HepG2 (cell line): ENCODE measurements at regions not wholly inside any gene's neighbourhood (a gene's known extent, or its start where the extent isn't known, plus 50 kb on each side); places are given as distances from the start of the nearest gene placed in this dataset.

Experiments used
- ATAC-seq: fragments of 200-7000 bp; cut with Tn5 transposase; 3 replicates; pipeline ENCODE4 v1.9.1; 2020; ENCODE audit warnings: mild to moderate bottlenecking, moderate library complexity
- BruUV-seq: library from RNA; stranded (reverse); fragments of 400-500 nt; replicated peaks from 2 replicates; lab custom pipeline; 2021; lab: Mats Ljungman, UMichigan
- CTCF ChIA-PET: fragments of 300-600 bp; formaldehyde crosslinking; extraction: SDS; loops from one replicate; lab custom pipeline; 2021; ENCODE audit warnings: low total read pairs, inconsistent platforms, low intra/inter-chr PET ratio; lab: Yijun Ruan, JAX
- POLR2A ChIA-PET: fragments of 350-600 bp; sonication (Branson Sonifier 250); formaldehyde crosslinking; loops from one replicate; lab custom pipeline; 2020; ENCODE audit warnings: antibody characterized with exemption, inconsistent platforms; lab: Yijun Ruan, JAX
- DNase-seq: peaks from one replicate; pipeline ENCODE4 v3.0.0-alpha.2; 2015; ENCODE audit warnings: low spot score
- FAIRE-seq: peaks from 3 replicates; lab custom pipeline; 2011; peaks lifted over from hg19 to GRCh38; lab: Jason Lieb, UNC
- H2AFZ ChIP-seq: one replicate; pipeline ENCODE4 v1.6.1; 2011; ENCODE audit warnings: low read length, inconsistent platforms
- H3K27ac ChIP-seq: fragments of 300-600 bp; 3 replicates; pipeline ENCODE4 v1.8.0; 2011; ENCODE audit warnings: mixed run types, mild to moderate bottlenecking, mixed read lengths, low read length, inconsistent platforms; ENCODE audit not compliant: insufficient read depth; ENCODE audit errors: extremely low read length
- H3K27me3 ChIP-seq, 2 experiments: fragments of 200-600 bp in 1 of 2; 2 replicates in 1 of 2; 3 replicates in 1 of 2; pipeline versions ENCODE4 v1.6.0 to v1.8.0; 2011; ENCODE audit warnings: low read length in 2 of 2, mild to moderate bottlenecking in 2 of 2, moderate library complexity in 2 of 2, inconsistent platforms in 1 of 2; ENCODE audit not compliant: insufficient read depth in 2 of 2, control insufficient read depth in 1 of 2
- H3K36me3 ChIP-seq, 2 experiments: fragments of 200-600 bp in 1 of 2; replicated peaks in 1 of 2; 2 replicates in 1 of 2; 3 replicates in 1 of 2; pipeline versions ENCODE4 v1.5.1 to v1.8.0; 2011; ENCODE audit warnings: low read length in 2 of 2, inconsistent platforms in 1 of 2; ENCODE audit not compliant: insufficient read depth in 2 of 2, control insufficient read depth in 1 of 2
- H3K4me1 ChIP-seq: 2 replicates; pipeline ENCODE4 v1.5.1; 2012; ENCODE audit warnings: low read length, inconsistent platforms; ENCODE audit not compliant: insufficient read depth
- H3K4me2 ChIP-seq: 2 replicates; pipeline ENCODE4 v1.6.0; 2011; ENCODE audit warnings: low read depth, low read length, inconsistent platforms
- H3K4me3 ChIP-seq, 3 experiments: fragments of 200-600 bp in 1 of 3; sonication (generic), shearing (Covaris generic) in 1 of 3; replicated peaks in 1 of 3; 2 replicates each; pipeline ENCODE4 v1.5.1; 2011 to 2016; ENCODE audit warnings: low read length in 3 of 3, inconsistent platforms in 2 of 3, low read depth in 2 of 3, mild to moderate bottlenecking in 2 of 3, control low read depth in 1 of 3, mixed read lengths in 1 of 3; ENCODE audit not compliant: insufficient read depth in 1 of 3
- H3K79me2 ChIP-seq: one replicate; pipeline ENCODE4 v1.6.1; 2011; ENCODE audit warnings: low read length, inconsistent platforms; ENCODE audit not compliant: insufficient read depth
- H3K9ac ChIP-seq: 2 replicates; pipeline ENCODE4 v1.6.0; 2011; ENCODE audit warnings: mild to moderate bottlenecking, low read depth, low read length, inconsistent platforms; ENCODE audit not compliant: insufficient read depth
- H3K9me3 ChIP-seq: 2 replicates; pipeline ENCODE4 v1.5.1; 2012; ENCODE audit warnings: mild to moderate bottlenecking, low read length
- H4K20me1 ChIP-seq: 2 replicates; pipeline ENCODE4 v1.6.0; 2011; ENCODE audit warnings: inconsistent platforms, mild to moderate bottlenecking, low read length, moderate library complexity; ENCODE audit not compliant: insufficient read depth
- ISX ChIP-seq: sonication (generic); formaldehyde crosslinking; conservative IDR thresholded peaks from 2 replicates; pipeline ENCODE4 v1.5.0; 2020; ENCODE audit warnings: missing genetic modification reagents
- RAD21 ChIP-seq: fragments of 450-650 bp; formaldehyde crosslinking; IDR thresholded peaks from 2 replicates; pipeline ENCODE4 v1.5.0; 2020; ENCODE audit warnings: mild to moderate bottlenecking
- TBP ChIP-seq: sonication (generic); formaldehyde crosslinking; IDR thresholded peaks from 2 replicates; pipeline ENCODE4 v1.5.0; 2020; ENCODE audit warnings: missing genetic modification reagents
- YY1 ChIP-seq: IDR thresholded peaks from 2 replicates; pipeline ENCODE4 v1.6.1; 2011; ENCODE audit warnings: low read length, low read depth, moderate library complexity, mild to moderate bottlenecking; ENCODE audit not compliant: insufficient read depth, insufficient replicate concordance
- ZBTB21 ChIP-seq: sonication (generic); formaldehyde crosslinking; IDR thresholded peaks from 2 replicates; pipeline ENCODE4 v1.4.0; 2020; ENCODE audit warnings: missing genetic modification reagents
- ZNF253 ChIP-seq: sonication (generic); formaldehyde crosslinking; IDR thresholded peaks from 2 replicates; pipeline ENCODE4 v1.8.0; 2022; ENCODE audit warnings: mild to moderate bottlenecking, missing genetic modification reagents, borderline replicate concordance
- ZNF639 ChIP-seq: conservative IDR thresholded peaks from 2 replicates; pipeline ENCODE4 v1.6.1; 2018; ENCODE audit warnings: missing genetic modification reagents
- WGBS: methylation state at CpG from one replicate; pipeline ENCODE4 v1.1.6; 2017; ENCODE audit warnings: low lambda C conversion rate; 5-methylcytosine and 5-hydroxymethylcytosine counted together
- in situ Hi-C: cut with HindIII; loops from 2 replicates; pipeline ENCODE4 v1.10.0; 2017; ENCODE audit warnings: low pct_unique_long_range_greater_than_20kb; ENCODE audit not compliant: extremely low pct_ligation_motif_present
- intact Hi-C: fragments of 100-400 bp; cut with micrococcal nuclease; formaldehyde crosslinking; loops from one replicate; pipeline ENCODE4 v1.10.0; 2022; ENCODE audit not compliant: unreplicated experiment
- TF ChIP-seq, protein P1 (sequence below): sonication (generic); formaldehyde crosslinking; IDR thresholded peaks from 2 replicates; pipeline ENCODE4 v1.4.0; 2020; ENCODE audit warnings: missing genetic modification reagents
- TF ChIP-seq, protein P2 (sequence below): IDR thresholded peaks from 2 replicates; pipeline ENCODE4 v1.6.1; 2012; ENCODE audit warnings: inconsistent platforms

DNA sequence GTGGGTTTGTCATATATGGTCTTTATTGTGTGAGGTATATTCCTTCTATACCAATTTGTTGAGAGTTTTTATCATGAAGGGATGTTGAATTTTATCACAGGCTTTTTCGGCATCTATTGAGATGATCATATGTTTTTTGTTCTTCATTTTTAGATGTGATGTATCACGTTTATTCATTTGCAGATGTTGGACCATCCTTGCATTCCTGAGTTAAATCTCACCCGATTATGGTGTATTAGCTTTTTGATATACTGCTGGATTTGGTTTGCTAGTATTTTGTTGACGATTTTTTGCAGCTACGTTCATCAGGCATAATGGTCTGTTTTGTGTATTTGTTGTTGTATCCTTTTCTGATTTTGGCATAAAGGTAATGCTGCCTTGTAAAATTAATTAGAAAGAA is 311.0 kb downstream of the PTEN start:
- no peaks in the 10 kb centered on the region for H3K9me3 ChIP-seq
- no peak for DNase-seq
- no peaks in the 10 kb centered on the region for H3K4me1 ChIP-seq
- TF ChIP-seq, protein P1, sequence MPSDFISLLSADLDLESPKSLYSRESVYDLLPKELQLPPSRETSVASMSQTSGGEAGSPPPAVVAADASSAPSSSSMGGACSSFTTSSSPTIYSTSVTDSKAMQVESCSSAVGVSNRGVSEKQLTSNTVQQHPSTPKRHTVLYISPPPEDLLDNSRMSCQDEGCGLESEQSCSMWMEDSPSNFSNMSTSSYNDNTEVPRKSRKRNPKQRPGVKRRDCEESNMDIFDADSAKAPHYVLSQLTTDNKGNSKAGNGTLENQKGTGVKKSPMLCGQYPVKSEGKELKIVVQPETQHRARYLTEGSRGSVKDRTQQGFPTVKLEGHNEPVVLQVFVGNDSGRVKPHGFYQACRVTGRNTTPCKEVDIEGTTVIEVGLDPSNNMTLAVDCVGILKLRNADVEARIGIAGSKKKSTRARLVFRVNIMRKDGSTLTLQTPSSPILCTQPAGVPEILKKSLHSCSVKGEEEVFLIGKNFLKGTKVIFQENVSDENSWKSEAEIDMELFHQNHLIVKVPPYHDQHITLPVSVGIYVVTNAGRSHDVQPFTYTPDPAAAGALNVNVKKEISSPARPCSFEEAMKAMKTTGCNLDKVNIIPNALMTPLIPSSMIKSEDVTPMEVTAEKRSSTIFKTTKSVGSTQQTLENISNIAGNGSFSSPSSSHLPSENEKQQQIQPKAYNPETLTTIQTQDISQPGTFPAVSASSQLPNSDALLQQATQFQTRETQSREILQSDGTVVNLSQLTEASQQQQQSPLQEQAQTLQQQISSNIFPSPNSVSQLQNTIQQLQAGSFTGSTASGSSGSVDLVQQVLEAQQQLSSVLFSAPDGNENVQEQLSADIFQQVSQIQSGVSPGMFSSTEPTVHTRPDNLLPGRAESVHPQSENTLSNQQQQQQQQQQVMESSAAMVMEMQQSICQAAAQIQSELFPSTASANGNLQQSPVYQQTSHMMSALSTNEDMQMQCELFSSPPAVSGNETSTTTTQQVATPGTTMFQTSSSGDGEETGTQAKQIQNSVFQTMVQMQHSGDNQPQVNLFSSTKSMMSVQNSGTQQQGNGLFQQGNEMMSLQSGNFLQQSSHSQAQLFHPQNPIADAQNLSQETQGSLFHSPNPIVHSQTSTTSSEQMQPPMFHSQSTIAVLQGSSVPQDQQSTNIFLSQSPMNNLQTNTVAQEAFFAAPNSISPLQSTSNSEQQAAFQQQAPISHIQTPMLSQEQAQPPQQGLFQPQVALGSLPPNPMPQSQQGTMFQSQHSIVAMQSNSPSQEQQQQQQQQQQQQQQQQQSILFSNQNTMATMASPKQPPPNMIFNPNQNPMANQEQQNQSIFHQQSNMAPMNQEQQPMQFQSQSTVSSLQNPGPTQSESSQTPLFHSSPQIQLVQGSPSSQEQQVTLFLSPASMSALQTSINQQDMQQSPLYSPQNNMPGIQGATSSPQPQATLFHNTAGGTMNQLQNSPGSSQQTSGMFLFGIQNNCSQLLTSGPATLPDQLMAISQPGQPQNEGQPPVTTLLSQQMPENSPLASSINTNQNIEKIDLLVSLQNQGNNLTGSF (CRISPR knock-in tag): no peak
- no peak for TF ChIP-seq ZNF639 (CRISPR knock-in tag)
- no peak for TF ChIP-seq ZNF253 (CRISPR knock-in tag)
- TF ChIP-seq RAD21: no peak
- TF ChIP-seq YY1: no peak
- TF ChIP-seq, protein P2, sequence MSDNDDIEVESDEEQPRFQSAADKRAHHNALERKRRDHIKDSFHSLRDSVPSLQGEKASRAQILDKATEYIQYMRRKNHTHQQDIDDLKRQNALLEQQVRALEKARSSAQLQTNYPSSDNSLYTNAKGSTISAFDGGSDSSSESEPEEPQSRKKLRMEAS: no peak
- TF ChIP-seq TBP (CRISPR knock-in tag): no peak
- no peak for TF ChIP-seq ISX (CRISPR knock-in tag)
- no peak for TF ChIP-seq ZBTB21 (CRISPR knock-in tag)
- TF ChIP-seq, all 625 proteins: peak for 0
- POLR2A ChIA-PET: no interaction called here
- FAIRE-seq (no peak), ATAC-seq (no peak)
- intact Hi-C loops: no loop called here
- Histone ChIP-seq H3K9ac (no peak overlapping the region), H2AFZ (no peak overlapping the region), H3K79me2 (no peaks in the 10 kb centered on the region), H3K4me3 (no peak overlapping the region), H3K27me3 (no peaks in the 10 kb centered on the region), H4K20me1 (no peaks in the 10 kb centered on the region), H3K4me2 (no peak overlapping the region), H3K36me3 (no peaks in the 10 kb centered on the region), H3K27ac (no peak overlapping the region)
- WGBS: 9% methylated on average over 5 of the region's 5 CpGs
- no TSS peak for BruUV-seq
- in situ Hi-C loops: no loop called here
- CTCF ChIA-PET: no interaction called here
